OCI-LY1 (cell line): ENCODE measurements at regions not wholly inside any gene's neighbourhood (a gene's known extent, or its start where the extent isn't known, plus 50 kb on each side); places are given as distances from the start of the nearest gene placed in this dataset.

Source experiments
- H2AFZ ChIP-seq: fragments of 200-600 bp; sonication (generic), shearing (Covaris generic); 2 replicates; pipeline ENCODE4 v1.6.0; 2014; ENCODE audit warnings: antibody characterized with exemption, mild to moderate bottlenecking, low read length
- H3F3A ChIP-seq: fragments of 200-600 bp; sonication (generic), shearing (Covaris generic); 2 replicates; pipeline ENCODE4 v1.6.0; 2014; ENCODE audit warnings: mild to moderate bottlenecking, antibody characterized with exemption, low read length, moderate library complexity; ENCODE audit not compliant: insufficient read depth
- H3K27ac ChIP-seq: fragments of 200-600 bp; sonication (generic); 2 replicates; pipeline ENCODE4 v1.5.1; 2014; ENCODE audit warnings: low read length, mixed run types, mild to moderate bottlenecking, low read depth; ENCODE audit not compliant: poor library complexity, severe bottlenecking
- H3K27me3 ChIP-seq: fragments of 200-600 bp; sonication (generic); 2 replicates; pipeline ENCODE4 v1.6.0; 2014; ENCODE audit warnings: antibody characterized with exemption, mild to moderate bottlenecking, low read length, moderate library complexity; ENCODE audit not compliant: insufficient read depth
- H3K36me3 ChIP-seq: fragments of 200-600 bp; sonication (generic); 2 replicates; pipeline ENCODE4 v1.6.1; 2014; ENCODE audit warnings: mild to moderate bottlenecking, antibody characterized with exemption, low read length, moderate library complexity, mixed read lengths; ENCODE audit not compliant: insufficient read depth
- H3K4me1 ChIP-seq: fragments of 200-600 bp; sonication (generic); 2 replicates; pipeline ENCODE4 v1.5.1; 2014; ENCODE audit warnings: mild to moderate bottlenecking, low read length, moderate library complexity; ENCODE audit not compliant: insufficient read depth, severe bottlenecking
- H3K4me2 ChIP-seq: fragments of 200-600 bp; sonication (generic), shearing (Covaris generic); 2 replicates; pipeline ENCODE4 v1.6.1; 2014; ENCODE audit warnings: low read length
- H3K4me3 ChIP-seq: fragments of 200-600 bp; sonication (generic); 2 replicates; pipeline ENCODE4 v1.5.1; 2014; ENCODE audit warnings: low read length, low read depth, mild to moderate bottlenecking, mixed read lengths; ENCODE audit not compliant: poor library complexity, severe bottlenecking
- H3K79me2 ChIP-seq: fragments of 200-600 bp; shearing (Covaris generic); 2 replicates; pipeline ENCODE4 v1.6.1; 2016; ENCODE audit warnings: mixed run types, low read length, mixed read lengths; ENCODE audit not compliant: insufficient read depth
- H3K9ac ChIP-seq: fragments of 200-600 bp; sonication (generic), shearing (Covaris generic); 2 replicates; pipeline ENCODE4 v1.6.1; 2014; ENCODE audit warnings: mild to moderate bottlenecking, low read length, mixed read lengths
- H3K9me2 ChIP-seq: fragments of 200-600 bp; sonication (generic), shearing (Covaris generic); 2 replicates; pipeline ENCODE4 v1.6.1; 2014; ENCODE audit warnings: low read depth, mild to moderate bottlenecking, low read length, mixed read lengths
- H3K9me3 ChIP-seq: fragments of 200-600 bp; shearing (Covaris generic); 2 replicates; pipeline ENCODE4 v1.6.1; 2014; ENCODE audit warnings: low read length, mixed read lengths
- H4K20me1 ChIP-seq: fragments of 200-600 bp; sonication (generic), shearing (Covaris generic); 2 replicates; pipeline ENCODE4 v1.6.0; 2016; ENCODE audit warnings: mild to moderate bottlenecking, low read length; ENCODE audit not compliant: insufficient read depth
- CTCF ChIP-seq: fragments of 200-600 bp; sonication (generic), shearing (Covaris generic); IDR thresholded peaks from 2 replicates; pipeline ENCODE4 v1.5.1; 2017; ENCODE audit warnings: mild to moderate bottlenecking, antibody characterized with exemption, low read length, moderate library complexity, mixed read lengths
- EZH2 ChIP-seq: fragments of 200-600 bp; sonication (generic), shearing (Covaris generic); IDR thresholded peaks from 2 replicates; pipeline ENCODE4 v1.8.0; 2017; ENCODE audit warnings: borderline replicate concordance, mixed run types, mild to moderate bottlenecking, antibody characterized with exemption, low read length, moderate library complexity, mixed read lengths

- no peak overlapping the region for H3K9ac ChIP-seq
- H3K9me3 ChIP-seq = no peaks in the 10 kb centered on the region
- H3K9me2 ChIP-seq = no peaks in the 10 kb centered on the region
- no peaks in the 10 kb centered on the region for H3F3A ChIP-seq
- no peak for TF ChIP-seq CTCF
- TF ChIP-seq EZH2 = no peak
- no peaks in the 10 kb centered on the region for H3K79me2 ChIP-seq
- no peaks in the 10 kb centered on the region for H3K36me3 ChIP-seq
- H3K4me3 ChIP-seq = no peak overlapping the region
- H3K27me3 ChIP-seq = peaks cover 3% of the 10 kb centered on the region
- no peaks in the 10 kb centered on the region for H4K20me1 ChIP-seq
- H3K4me1 ChIP-seq = no peaks in the 10 kb centered on the region
- H3K27ac ChIP-seq = no peak overlapping the region
- no peak overlapping the region for H2AFZ ChIP-seq
- H3K4me2 ChIP-seq = no peak overlapping the region
Measured at GRCh38 chr2:74764429-74765272, 69.3 kb upstream of the HK2 start.

GRCh38 chr2:74766780-74767179 lies 67.1 kb upstream of the HK2 start:
- Histone ChIP-seq H3K27ac (no peak overlapping the region), H3K79me2 (no peaks in the 10 kb centered on the region), H3K27me3 (peaks cover 5% of the 10 kb centered on the region), H2AFZ (no peak overlapping the region), H3K36me3 (no peaks in the 10 kb centered on the region), H3K9me3 (no peaks in the 10 kb centered on the region), H3F3A (no peaks in the 10 kb centered on the region), H3K4me1 (no peaks in the 10 kb centered on the region), H3K4me3 (no peak overlapping the region), H3K4me2 (no peak overlapping the region), H3K9ac (no peak overlapping the region), H3K9me2 (no peaks in the 10 kb centered on the region), H4K20me1 (no peaks in the 10 kb centered on the region)
- no peak for TF ChIP-seq EZH2
- TF ChIP-seq CTCF = no peak

- Histone ChIP-seq H3K9me2 (no peaks in the 10 kb centered on the region), H3K4me3 (no peak overlapping the region), H3K27me3 (peaks cover 5% of the 10 kb centered on the region), H3K9ac (no peak overlapping the region), H3K27ac (no peak overlapping the region), H3K4me1 (no peaks in the 10 kb centered on the region), H3K4me2 (no peak overlapping the region), H3F3A (no peaks in the 10 kb centered on the region), H3K79me2 (no peaks in the 10 kb centered on the region), H3K9me3 (no peaks in the 10 kb centered on the region), H2AFZ (no peak overlapping the region), H4K20me1 (no peaks in the 10 kb centered on the region), H3K36me3 (no peaks in the 10 kb centered on the region)
- TF ChIP-seq CTCF = no peak
- TF ChIP-seq EZH2 = no peak
Measured at GRCh38 chr2:74767618-74768017, 66.3 kb upstream of the HK2 start.
